HUDEP-2 (cell line): ENCODE measurements at regions not wholly inside any gene's neighbourhood (a gene's known extent, or its start where the extent isn't known, plus 50 kb on each side); places are given as distances from the start of the nearest gene placed in this dataset.
"Not testable (repeated sequence)": the region's sequence is repeated elsewhere in the genome, so short reads cannot be mapped to it uniquely, and the experiment has no call there.

ENCODE experiments used
- DNase-seq, 76 experiments: peaks; one replicate each; lab custom pipeline; 2025; ENCODE audit not compliant: unreplicated experiment in 76 of 76; lab: John Stamatoyannopoulos, UW

DNA sequence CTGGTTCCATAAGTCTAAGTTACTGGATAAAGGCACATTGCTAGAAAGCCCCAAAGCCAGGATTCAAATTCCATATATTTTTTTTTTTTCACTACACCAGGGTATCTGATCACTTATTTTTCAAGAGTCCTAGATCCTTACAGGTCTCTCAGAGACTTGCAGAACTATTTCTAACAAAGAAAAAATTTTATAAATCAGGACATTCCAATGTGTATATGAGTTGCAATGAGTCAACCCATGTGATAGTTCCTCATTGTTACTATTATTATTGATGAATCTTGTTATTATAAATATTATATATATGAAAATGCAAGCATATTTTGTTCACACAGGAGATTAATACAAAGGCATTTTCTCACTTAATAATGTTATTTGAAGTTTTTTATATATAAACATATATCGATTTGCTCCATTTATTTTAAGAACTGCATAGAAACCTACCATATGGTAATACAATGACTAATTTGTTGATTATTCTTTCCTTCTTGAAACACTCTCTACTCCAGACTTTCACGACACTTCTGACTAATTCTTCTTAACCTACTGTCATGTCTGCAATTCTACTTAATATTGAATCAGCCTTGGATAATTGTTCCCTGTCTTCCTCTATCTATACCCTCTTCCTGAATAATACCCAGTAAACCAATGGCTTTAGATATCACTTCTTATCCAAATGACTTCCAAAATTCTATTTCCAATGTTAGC lies 968.4 kb upstream of the NRXN1 start:
- no peak for DNase-seq

DNA sequence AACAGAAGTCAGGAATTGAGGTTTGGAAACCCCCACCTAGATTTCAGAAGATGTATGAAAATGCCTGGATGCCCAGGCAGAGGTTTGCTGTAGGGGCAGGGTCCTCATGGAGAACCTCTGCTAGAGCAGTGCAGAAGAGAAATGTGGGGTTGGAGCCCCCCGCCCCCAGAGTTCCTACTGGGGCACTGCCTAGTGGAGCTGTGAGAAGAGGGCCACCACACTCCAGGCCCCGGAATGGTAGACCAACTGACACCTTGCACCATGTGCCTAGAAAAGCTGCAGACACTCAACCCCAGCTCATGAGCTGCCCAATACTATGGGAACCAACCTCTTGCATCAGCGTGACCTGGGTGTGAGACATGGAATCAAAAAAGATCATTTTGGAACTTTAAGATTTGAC lies 967.0 kb upstream of the NRXN1 start:
- DNase-seq = no peak

DNA sequence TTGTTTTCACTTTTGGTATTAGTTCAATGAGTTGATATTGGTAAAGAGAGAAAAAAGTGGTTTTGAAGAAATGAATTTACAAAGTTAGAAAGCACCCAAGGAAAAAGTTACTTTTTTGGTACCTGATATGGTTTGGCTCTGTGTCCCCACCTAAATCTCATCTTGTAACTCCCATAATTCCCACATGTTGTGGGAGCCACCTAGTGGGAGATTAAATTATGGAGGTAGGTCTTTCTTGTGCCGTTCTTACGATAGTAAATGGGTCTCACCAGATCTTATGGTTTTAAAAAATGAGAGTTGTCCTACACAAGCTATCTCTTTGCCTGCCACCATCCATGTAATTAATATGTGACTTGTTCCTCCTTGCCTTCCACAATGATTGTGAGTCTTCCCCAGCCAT lies 965.6 kb upstream of the NRXN1 start:
- DNase-seq = no peak

DNA sequence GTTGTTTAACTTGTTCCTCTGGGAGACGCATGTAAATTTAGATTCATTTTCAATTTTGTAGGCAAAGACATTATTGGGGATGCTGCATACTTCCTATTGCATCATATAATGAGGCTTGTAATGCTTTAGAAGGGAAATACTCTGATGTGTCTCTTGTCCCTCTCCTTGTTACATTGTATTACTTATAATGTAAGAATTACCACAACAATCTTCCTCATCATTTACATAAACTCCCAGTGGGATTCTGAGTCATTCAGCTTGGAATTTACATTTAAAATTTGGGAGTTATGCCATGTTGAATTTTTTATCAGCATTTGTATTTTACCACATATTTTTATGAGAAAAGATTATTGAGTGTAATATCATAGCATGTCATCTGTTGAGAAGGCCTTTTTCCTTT lies 963.4 kb upstream of the NRXN1 start:
- no peak for DNase-seq

DNA sequence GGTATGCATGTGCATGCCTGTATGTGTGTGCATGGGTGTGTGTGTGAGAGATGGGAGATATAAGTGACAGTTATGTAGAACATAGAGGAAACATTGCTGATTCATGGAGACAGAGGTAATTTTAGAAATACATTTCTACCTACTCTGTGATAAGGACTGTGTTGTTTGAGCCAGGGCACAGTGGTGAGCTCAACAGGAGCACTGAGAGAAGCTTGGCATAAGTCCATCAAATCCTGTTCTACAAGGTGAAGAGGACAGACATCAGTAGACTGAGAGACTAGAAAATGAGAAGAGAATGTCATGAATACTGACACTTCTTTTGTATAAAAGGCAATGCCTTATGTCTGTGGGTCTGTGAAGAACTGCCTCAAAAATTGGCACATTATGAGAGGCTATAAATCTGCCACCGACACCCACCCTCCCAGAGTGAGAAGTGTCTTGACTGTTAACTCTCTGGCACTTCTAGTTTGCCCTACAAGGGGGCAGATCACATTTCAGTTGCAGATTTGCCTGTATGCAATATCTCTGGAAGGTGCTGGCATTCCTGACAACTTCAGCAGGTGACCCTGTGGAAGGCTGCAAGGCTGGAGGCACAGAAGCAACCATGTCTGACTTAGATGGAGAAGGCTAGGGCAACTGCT lies 962.3 kb upstream of the NRXN1 start:
- DNase-seq = no peak

DNA sequence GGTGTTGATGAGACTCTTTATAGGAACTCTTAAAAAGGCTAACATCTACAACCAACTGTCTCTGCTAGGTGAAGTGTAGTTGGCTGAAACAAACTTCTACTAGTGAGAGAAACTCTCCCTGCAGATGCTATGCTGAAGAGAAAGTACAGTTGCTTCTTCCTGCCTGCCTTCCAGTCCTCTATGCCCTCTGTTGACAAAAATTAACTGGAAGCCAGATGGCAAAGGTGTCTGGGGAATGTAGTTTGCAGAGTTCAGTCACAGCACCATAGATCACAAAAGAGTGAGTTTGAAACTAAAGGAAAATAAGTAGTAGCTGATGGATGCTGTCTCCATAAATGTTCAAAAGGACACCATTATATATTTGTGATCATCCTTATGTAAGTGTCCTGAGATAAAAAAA lies 958.8 kb upstream of the NRXN1 start:
- DNase-seq = no peak

DNA sequence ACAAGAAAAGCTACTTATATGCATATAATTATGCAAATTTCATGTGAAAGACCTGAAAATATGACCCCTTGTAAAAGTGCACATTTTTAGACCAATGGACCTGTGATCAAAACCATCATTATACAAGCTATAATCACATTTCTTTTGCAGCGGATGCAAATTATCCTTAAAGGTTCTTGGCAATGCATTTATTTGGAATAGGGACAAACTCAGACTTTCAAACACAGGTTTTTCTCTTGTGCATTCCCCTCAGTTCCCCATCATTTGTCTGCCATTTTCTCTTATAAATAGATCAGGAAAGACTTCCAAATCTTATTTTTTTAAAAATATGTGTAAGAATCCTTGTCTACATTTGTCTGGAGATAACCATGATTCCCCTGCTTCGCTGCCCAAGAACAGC lies 954.2 kb upstream of the NRXN1 start:
- DNase-seq = no peak

DNA sequence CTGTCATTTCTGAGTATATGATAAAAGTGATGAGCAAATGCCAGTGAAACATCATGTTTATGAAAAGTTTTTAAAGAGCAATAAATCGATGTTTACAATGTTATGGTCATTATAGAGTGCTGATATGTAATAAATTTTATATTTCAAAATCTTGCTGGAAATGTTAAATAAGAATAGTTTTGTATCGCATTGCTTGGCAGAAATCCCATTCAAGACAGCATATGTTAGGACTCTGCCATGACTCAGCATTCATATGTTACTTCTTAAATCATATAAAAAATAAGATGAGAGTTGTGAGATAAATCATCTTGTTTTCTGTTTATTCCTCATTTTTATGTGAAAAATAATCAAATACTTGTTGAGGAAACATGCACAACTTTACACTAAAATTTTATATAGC lies 949.9 kb upstream of the NRXN1 start:
- no peak for DNase-seq

DNA sequence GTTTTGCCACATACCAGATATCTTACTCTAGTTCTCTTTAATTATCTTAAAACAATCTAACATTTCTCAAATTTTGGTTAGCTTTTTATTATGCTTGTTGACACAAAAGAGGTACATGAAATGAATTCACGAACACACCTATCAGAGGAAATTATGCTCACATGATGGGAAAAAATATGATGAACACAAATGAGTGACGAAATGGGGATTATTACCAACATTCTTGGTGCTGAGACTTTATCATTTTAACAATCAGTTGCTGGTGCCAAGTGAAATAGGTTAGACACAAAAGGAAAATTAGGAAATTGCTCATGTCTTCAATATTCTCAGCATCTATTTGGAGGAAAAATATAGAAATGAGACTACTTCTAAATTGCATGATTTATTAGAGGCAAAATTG lies 944.7 kb upstream of the NRXN1 start:
- DNase-seq = no peak

DNA sequence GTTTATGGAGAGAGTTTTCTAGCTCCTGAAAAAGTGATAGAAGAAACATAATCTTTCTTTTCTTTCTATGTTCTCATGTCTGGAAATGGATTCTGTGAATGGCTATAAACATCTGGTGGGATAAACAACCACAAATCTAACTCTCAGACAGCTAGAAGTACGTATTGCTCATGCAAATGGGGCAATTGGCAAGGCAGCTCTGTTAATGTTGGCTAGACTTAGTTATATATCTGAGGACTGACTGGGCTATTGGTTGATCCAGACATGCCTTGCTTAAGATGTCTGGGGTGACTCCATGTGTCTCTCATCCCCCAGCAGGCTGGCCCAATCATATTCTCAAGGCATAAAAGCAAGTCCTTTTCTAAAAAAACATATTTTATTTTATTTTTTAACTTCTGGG lies 939.2 kb upstream of the NRXN1 start:
- DNase-seq = no peak

DNA sequence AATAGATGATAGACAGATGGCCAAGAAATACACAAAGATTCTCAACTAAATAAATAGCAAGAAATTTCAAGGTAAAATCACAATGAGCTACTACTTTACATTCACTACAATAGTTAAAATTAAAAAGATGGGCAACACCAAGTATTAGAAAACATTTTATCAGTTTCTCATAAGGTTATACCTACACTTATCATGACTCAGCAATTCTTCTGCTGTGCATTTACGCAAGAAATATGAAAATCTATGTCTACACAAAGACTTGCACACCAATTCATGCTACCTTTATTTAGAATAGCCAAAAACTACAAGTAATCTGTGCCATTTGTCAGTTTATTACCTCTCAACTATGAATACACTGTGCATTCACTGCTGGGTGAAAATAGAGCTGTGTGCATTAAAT lies 937.4 kb upstream of the NRXN1 start:
- DNase-seq = no peak

DNA sequence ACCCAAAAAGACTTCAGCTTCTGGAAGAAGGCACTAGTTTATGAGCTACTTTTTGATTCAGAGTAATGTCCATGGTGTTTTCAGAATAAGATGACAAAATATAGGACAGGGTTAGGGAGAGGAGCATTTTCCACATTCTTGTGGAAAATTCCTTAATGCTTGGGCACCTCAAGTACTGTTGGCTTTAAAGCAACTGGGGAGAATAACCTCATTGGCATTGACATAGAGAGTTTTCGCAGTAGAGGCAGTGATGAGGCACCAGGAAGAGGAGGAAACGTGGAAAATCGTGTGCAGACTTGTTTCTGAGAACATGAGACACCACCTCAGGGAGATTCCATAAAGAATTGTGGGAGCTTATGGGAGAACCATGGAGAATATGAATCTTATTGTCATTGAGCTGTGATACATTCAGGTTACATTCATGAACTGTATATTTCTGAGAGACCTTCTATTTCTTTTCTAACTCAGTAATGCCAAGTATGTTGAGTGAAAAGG lies 929.0 kb upstream of the NRXN1 start:
- no peak for DNase-seq

DNA sequence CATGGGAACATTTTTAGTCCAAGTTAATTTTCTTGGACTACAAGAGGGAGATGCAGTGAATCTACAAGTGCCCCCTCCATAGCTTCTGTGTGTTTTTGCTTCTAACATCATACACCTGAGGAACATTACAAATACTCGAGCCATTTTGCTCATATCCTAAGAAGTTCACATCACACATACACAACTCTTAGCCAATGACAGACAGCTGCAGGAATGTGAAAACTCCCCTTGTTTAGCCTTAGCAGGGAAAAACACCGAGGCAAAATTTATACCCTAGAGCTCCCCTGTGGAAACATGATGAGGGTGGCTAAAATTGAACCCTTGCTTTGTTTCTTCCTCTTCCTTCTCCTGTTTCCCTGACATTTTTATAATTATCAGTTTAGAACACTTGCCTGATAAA lies 928.3 kb upstream of the NRXN1 start:
- DNase-seq = no peak

DNA sequence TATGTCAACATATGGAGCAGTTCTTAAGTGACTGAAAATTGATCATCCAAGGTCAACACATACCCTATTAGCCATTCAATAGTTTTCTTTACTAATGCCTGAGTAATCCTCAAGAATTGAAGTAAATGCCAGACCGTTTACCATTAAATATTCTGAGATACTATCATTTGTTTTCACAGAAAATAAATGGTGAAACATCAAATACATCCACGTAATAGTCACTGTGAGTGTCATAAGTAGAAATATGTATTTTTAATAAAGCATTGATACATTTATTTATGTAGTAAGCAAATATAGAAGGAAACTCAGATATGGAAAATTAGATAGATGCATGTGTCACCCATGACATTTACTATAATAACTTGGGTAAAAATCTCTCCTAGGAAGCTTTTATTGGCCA lies 927.8 kb upstream of the NRXN1 start:
- DNase-seq = no peak

DNA sequence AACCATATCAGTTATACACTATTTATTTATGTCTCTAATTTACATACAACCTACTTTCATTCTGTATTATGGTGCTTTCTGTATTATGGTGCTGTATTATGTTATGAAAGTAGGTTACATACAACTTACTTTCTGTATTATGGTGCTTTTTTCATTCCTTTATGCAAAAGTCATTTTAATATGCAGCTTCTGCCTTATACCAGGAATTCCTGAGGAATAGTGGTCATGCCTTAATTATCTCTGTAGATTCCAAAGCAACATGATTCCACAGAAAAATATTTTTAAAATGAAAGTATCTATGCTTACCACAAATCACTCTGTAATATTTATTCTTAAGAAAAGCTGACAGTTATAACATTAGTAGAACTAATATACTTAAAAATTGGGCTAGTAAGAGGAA lies 922.0 kb upstream of the NRXN1 start:
- DNase-seq = no peak

DNA sequence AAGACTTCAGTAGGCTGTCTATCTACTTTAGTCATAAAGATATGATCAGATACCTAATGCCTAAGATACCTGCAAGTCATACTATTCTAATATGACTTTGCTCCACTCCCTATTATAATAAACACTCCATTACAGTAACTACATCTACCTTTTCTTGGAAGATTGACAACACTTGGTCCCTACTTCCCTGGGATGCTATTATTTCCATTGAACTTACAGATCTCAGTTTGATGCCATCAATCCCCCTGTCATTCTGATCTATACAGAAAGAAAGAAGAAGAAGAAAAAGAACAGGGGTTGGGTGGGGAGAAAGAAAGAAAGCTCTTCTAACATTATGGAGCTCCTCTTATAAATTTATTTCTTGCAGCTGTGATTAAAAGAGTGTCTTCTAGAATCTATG lies 889.1 kb upstream of the NRXN1 start:
- DNase-seq = no peak

DNA sequence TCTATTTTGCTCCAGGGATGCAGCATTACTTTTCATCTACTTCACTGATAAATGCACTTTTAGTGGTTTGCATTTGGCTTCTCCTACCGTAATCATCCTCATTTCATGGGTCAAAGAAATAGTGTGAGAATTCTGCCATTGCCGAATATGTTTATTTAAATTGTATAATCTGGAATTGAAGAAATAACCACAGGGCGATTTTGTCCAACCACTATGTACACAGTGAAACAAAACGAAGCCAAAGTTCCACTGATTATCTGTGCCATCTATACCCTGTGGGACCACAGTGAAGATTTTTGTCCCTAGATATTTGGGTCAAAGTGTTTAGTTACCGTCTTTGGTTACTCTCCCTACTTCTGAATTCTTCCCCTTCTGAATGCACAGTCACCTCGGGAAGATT lies 888.6 kb upstream of the NRXN1 start:
- DNase-seq = no peak

DNA sequence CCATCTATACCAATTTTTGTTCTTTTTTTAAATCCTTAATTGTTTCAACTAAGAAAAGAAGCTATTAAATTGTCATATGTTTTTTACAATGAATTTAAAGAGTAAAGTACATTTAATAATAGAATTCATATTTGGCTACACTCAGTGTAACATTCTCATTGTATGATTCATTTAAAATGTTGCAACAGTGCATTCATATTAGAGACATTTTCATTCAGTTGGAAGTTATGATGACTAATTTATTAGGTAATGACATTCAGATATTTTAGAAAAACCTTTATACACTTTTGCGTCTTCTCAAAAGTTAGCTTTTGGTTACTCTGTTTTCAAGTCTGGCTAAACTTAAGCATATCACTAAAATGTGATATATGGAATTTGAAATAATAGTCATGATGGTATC lies 887.5 kb upstream of the NRXN1 start:
- DNase-seq = no peak

DNA sequence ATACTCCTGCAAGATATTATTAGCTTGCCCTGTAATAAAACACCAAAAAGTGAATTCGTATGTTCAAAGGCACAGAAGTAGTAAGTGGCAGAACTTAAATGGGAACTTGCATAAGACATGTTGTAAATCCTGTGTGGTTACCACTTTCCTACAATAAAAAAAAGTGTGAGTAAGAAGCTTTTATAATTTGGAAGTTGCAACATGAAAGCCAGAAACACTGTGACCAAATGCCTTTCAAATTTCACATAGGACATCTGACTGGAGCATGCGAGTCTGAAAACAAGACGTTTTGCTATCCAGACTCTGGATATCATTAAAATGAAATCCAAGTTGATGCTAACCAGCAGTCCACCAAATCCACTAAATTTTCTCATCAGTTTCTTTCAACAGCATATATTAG lies 886.2 kb upstream of the NRXN1 start:
- no peak for DNase-seq

DNA sequence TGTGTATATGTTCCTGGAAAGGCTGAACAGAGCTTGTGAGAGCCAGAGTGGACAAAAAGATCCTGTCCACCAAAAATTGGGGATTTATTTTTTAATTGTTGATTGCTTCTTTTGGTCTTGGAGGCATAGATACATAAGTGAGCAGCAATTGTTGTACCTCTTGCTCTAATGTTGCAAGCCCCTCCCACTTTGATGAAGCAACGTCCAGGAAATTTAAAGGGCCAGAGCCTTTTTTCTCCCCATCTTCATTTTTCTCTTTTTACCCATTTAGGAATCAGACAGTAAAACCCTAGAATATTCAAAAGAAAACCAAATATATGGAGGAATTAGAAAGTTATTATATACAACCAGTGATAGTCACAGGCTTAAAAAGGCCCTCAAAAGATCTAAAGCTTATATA lies 871.8 kb upstream of the NRXN1 start:
- no peak for DNase-seq

DNA sequence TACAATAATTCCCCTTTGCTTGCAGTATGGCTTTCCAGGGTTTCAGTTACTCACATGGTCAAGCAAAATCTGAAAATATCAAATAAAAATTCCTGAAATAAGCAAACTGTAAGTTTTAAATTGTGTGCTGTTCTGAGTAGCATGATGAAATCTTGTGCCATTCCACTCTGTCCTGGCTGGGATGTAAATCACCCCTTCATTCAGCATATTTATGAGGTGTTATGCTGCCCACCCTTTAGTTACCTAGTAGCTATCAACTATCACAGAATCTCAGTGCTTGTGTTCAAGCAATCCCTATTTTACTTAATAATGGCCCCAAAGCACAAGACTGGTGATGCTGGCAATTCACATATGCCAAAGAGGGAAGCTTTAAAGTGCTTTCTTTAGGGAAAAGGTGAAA lies 867.7 kb upstream of the NRXN1 start:
- no peak for DNase-seq

DNA sequence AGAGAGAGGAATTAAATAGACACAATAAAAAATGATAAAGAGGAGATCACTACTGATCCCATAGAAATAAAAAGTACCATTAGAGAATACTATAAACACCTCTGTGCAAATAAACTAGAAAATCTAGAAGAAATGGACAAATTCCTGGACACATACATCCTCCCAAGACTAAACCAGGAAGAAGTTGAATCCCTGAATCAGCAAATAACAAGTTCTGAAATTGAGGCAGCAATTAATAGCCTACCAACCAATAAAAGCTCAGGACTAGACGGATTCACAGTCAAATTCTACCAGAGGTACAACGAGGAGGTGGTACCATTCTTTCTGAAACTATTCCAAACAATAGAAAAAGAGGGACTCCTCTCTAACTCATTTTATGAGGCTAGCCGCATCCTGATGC lies 862.7 kb upstream of the NRXN1 start:
- not testable (repeated sequence) for DNase-seq

DNA sequence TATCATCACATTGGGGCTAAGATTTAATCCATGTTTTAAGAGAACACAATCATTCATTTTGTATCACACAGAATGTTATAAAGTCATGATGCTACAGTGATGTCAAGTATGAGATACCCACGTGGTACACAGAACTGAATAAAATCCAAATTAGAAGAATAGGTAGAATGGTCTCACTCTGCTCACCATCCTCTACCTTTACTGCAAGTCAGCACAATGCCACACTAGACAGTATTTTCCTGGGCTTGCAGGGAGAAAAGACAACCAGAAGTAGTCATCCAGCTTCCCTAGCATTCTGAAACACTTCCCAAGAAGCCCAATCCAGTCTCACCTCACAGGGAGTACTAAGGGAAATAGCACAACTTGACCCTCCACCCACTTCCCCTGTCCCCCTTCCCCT lies 856.2 kb upstream of the NRXN1 start:
- no peak for DNase-seq
